OCI-LY3 (cell line): ENCODE measurements at regions not wholly inside any gene's neighbourhood (a gene's known extent, or its start where the extent isn't known, plus 50 kb on each side); places are given as distances from the start of the nearest gene placed in this dataset.

Experiments used
- H2AFZ ChIP-seq: fragments of 200-600, 300-600 bp; shearing (Covaris generic); 2 replicates; pipeline ENCODE4 v1.6.0; 2014; ENCODE audit warnings: antibody characterized with exemption, low read depth, low read length
- H3K27ac ChIP-seq: fragments of 200-600, 300-600 bp; sonication (generic); 2 replicates; pipeline ENCODE4 v1.5.1; 2014; ENCODE audit warnings: mild to moderate bottlenecking, low read length, moderate library complexity, mixed read lengths
- H3K27me3 ChIP-seq: fragments of 200-600, 300-600 bp; sonication (generic); 2 replicates; pipeline ENCODE4 v1.6.1; 2014; ENCODE audit warnings: low read depth, low read length, mixed read lengths
- H3K36me3 ChIP-seq: fragments of 200-600, 300-600 bp; sonication (generic); replicated peaks from 2 replicates; pipeline ENCODE3; 2014; ENCODE audit warnings: low read depth, low read length, mixed read lengths
- H3K4me1 ChIP-seq: fragments of 300-600, 200-600 bp; sonication (generic); 2 replicates; pipeline ENCODE4 v1.6.1; 2014; ENCODE audit warnings: low read length, mixed read lengths
- H3K4me2 ChIP-seq: fragments of 200-600, 300-600 bp; sonication (generic); 2 replicates; pipeline ENCODE4 v1.6.1; 2014; ENCODE audit warnings: low read length, mixed read lengths
- H3K4me3 ChIP-seq: fragments of 300-600, 200-600 bp; sonication (generic); 2 replicates; pipeline ENCODE4 v1.5.1; 2014; ENCODE audit warnings: antibody characterized with exemption, mild to moderate bottlenecking, low read length, moderate library complexity
- H3K79me2 ChIP-seq: fragments of 300-600, 200-600 bp; shearing (Covaris generic); 2 replicates; pipeline ENCODE4 v1.6.1; 2014; ENCODE audit warnings: mild to moderate bottlenecking, low read length, mixed read lengths
- H3K9ac ChIP-seq: fragments of 300-600, 200-600 bp; shearing (Covaris generic); 2 replicates; pipeline ENCODE4 v1.6.0; 2014; ENCODE audit warnings: mild to moderate bottlenecking, low read length, moderate library complexity
- H3K9me3 ChIP-seq: fragments of 200-600, 300-600 bp; shearing (Covaris generic); 2 replicates; pipeline ENCODE4 v1.6.1; 2014; ENCODE audit warnings: low read length, mixed read lengths; ENCODE audit not compliant: insufficient read depth
- H4K20me1 ChIP-seq: fragments of 200-600, 300-600 bp; sonication (generic); 2 replicates; pipeline ENCODE4 v1.6.1; 2016; ENCODE audit warnings: low read length, mixed read lengths; ENCODE audit not compliant: insufficient read depth
- EZH2phosphoT487 ChIP-seq: fragments of 200-600 bp; shearing (Covaris generic); IDR thresholded peaks from 2 replicates; pipeline ENCODE4 v1.6.1; 2018; ENCODE audit warnings: antibody characterized with exemption, mixed run types, low read depth
- TF ChIP-seq, protein P1 (sequence below): fragments of 200-600, 300-600 bp; sonication (generic); IDR thresholded peaks from 2 replicates; pipeline ENCODE4 v1.5.1; 2014; ENCODE audit warnings: antibody characterized with exemption, low read length, low read depth

- no peaks in the 10 kb centered on the region for H4K20me1 ChIP-seq
- no peak overlapping the region for H3K9ac ChIP-seq
- H3K4me2 ChIP-seq = no peak overlapping the region
- no peaks in the 10 kb centered on the region for H3K4me1 ChIP-seq
- H3K27me3 ChIP-seq = no peaks in the 10 kb centered on the region
- H3K4me3 ChIP-seq = no peak overlapping the region
- no peak overlapping the region for H3K27ac ChIP-seq
- H3K9me3 ChIP-seq = no peaks in the 10 kb centered on the region
- no peaks in the 10 kb centered on the region for H3K36me3 ChIP-seq
- no peak for TF ChIP-seq EZH2phosphoT487
- TF ChIP-seq, protein P1, sequence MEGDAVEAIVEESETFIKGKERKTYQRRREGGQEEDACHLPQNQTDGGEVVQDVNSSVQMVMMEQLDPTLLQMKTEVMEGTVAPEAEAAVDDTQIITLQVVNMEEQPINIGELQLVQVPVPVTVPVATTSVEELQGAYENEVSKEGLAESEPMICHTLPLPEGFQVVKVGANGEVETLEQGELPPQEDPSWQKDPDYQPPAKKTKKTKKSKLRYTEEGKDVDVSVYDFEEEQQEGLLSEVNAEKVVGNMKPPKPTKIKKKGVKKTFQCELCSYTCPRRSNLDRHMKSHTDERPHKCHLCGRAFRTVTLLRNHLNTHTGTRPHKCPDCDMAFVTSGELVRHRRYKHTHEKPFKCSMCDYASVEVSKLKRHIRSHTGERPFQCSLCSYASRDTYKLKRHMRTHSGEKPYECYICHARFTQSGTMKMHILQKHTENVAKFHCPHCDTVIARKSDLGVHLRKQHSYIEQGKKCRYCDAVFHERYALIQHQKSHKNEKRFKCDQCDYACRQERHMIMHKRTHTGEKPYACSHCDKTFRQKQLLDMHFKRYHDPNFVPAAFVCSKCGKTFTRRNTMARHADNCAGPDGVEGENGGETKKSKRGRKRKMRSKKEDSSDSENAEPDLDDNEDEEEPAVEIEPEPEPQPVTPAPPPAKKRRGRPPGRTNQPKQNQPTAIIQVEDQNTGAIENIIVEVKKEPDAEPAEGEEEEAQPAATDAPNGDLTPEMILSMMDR = no peak
- no peaks in the 10 kb centered on the region for H3K79me2 ChIP-seq
- H2AFZ ChIP-seq = no peak overlapping the region
Observed at GRCh38 chr12:63083046-63083445, 68.0 kb downstream of the AVPR1A start.

DNA sequence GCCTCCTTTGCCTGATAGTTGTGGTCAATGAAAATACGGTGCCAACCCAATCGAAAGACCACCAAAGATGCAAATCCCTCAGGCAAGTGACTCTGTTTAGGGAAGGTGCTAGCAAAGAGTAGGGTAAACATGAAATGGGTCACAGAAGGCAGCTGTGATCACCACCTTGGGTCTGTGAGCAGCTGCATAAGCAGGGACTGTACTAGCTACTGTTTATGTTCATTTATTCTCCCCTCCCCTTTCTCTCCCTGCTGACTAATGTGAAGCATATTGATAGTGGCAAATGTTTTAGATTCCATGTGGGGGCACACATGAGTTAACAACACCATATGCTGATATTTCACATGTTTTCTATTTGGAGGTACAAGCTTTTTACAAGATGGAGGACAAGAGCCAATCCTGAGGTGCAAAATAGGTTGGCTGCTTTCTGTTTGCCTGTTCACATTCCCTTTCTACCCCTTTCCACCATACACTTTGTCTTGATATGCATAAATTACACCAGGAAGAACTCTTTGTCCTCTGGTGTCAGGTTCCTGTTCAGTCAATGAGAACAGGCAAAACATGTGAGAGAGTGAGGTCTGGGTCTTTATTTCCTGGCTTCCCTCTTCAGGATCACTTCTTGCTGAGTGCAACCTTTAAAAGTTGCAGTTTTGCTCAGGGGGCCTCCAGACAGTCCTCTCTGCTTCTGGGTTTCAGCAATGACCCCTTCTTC is 71.1 kb downstream of the AVPR1A start:
- no peaks in the 10 kb centered on the region for H3K27me3 ChIP-seq
- no peaks in the 10 kb centered on the region for H3K79me2 ChIP-seq
- no peak overlapping the region for H3K4me2 ChIP-seq
- H3K4me3 ChIP-seq = no peak overlapping the region
- no peaks in the 10 kb centered on the region for H3K4me1 ChIP-seq
- no peaks in the 10 kb centered on the region for H4K20me1 ChIP-seq
- H3K27ac ChIP-seq = no peak overlapping the region
- H3K9me3 ChIP-seq = no peaks in the 10 kb centered on the region
- TF ChIP-seq, protein P1 = no peak
- TF ChIP-seq EZH2phosphoT487 = no peak
- H2AFZ ChIP-seq = 0 out of 2 replicates have a peak overlapping the region, but pooled peaks have one; percentile 56
- no peaks in the 10 kb centered on the region for H3K36me3 ChIP-seq
- no peak overlapping the region for H3K9ac ChIP-seq

GRCh38 chr12:63078906-63079305 is 72.1 kb downstream of the AVPR1A start:
- Histone ChIP-seq H4K20me1 (no peaks in the 10 kb centered on the region), H3K27ac (no peak overlapping the region)
- TF ChIP-seq EZH2phosphoT487 = no peak
- TF ChIP-seq, protein P1 = no peak

DNA sequence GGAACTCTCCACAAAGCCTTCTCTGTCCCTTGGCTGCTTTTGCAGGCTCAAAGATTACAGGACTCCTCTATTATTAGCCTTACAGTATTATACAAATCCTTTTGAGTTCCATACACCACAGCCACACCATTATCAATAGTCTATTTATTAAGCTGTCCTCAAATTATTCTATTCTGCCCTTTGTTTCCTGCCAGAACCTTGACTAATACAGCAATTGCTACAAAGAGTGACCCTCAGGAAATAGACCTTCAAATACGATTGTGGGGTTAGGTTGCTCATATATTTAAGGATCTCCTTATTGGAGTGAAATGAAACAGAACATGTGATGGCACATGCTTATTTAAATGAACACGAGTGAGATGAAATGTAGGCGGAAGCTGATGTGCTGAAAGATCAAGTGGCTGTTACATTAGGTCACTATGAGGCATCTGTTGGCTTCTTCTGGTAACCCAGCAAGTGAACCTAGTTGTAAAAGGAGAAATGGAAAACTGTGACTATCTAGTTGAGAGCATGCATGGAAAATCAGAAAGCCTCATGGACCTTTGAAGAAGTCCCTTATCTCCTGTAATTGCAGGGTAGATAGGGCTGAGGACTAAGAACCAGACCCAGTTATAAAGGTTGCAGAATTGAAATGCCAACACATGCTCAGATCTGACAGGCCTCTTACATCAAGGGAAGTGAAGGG is 75.5 kb downstream of the AVPR1A start:
- Histone ChIP-seq H3K79me2 (no peaks in the 10 kb centered on the region), H3K36me3 (no peaks in the 10 kb centered on the region), H3K4me1 (no peaks in the 10 kb centered on the region), H3K9ac (no peak overlapping the region), H3K27me3 (no peaks in the 10 kb centered on the region), H4K20me1 (no peaks in the 10 kb centered on the region), H3K9me3 (no peaks in the 10 kb centered on the region), H3K27ac (no peak overlapping the region), H3K4me2 (no peak overlapping the region), H3K4me3 (no peak overlapping the region), H2AFZ (no peak overlapping the region)
- TF ChIP-seq, protein P1 = no peak
- no peak for TF ChIP-seq EZH2phosphoT487

More at GRCh38 chr12:63078906-63079305, 72.1 kb downstream of the AVPR1A start:
- no peak overlapping the region for H3K9ac ChIP-seq
- no peaks in the 10 kb centered on the region for H3K9me3 ChIP-seq
- no peak overlapping the region for H3K4me3 ChIP-seq
- no peak overlapping the region for H2AFZ ChIP-seq
- no peak overlapping the region for H3K4me2 ChIP-seq
- no peaks in the 10 kb centered on the region for H3K4me1 ChIP-seq
- no peaks in the 10 kb centered on the region for H3K27me3 ChIP-seq
- no peaks in the 10 kb centered on the region for H3K36me3 ChIP-seq
- no peaks in the 10 kb centered on the region for H3K79me2 ChIP-seq
